DND-41 (cell line): ENCODE measurements at regions not wholly inside any gene's neighbourhood (a gene's known extent, or its start where the extent isn't known, plus 50 kb on each side); places are given as distances from the start of the nearest gene placed in this dataset.

ENCODE experiments used
- ATAC-seq: fragments of 200-7000 bp; cut with Tn5 transposase; 3 replicates; pipeline ENCODE4 v1.9.1; 2021; ENCODE audit warnings: low read depth; ENCODE audit not compliant: insufficient read depth
- DNase-seq: peaks from one replicate; pipeline ENCODE4 v3.0.0-alpha.2; 2020
- H2AFZ ChIP-seq: 2 replicates; pipeline ENCODE4 v1.6.0; 2012; ENCODE audit warnings: low read depth, low read length
- H3K27ac ChIP-seq: 2 replicates; pipeline ENCODE4 v1.5.1; 2012; ENCODE audit warnings: low read length, inconsistent platforms
- H3K27me3 ChIP-seq: fragments of 200-600 bp; sonication (generic); 2 replicates; pipeline ENCODE4 v1.6.0; 2012; ENCODE audit warnings: low read length, mild to moderate bottlenecking, inconsistent platforms; ENCODE audit not compliant: insufficient read depth, poor library complexity
- H3K36me3 ChIP-seq: 2 replicates; pipeline ENCODE4 v1.5.1; 2012; ENCODE audit warnings: low read length, inconsistent platforms; ENCODE audit not compliant: insufficient read depth
- H3K4me1 ChIP-seq: 2 replicates; pipeline ENCODE4 v1.5.1; 2012; ENCODE audit warnings: mild to moderate bottlenecking, low read length; ENCODE audit not compliant: insufficient read depth
- H3K4me2 ChIP-seq: 2 replicates; pipeline ENCODE4 v1.6.0; 2012; ENCODE audit warnings: mild to moderate bottlenecking, moderate library complexity, low read length, inconsistent platforms; ENCODE audit not compliant: insufficient read depth
- H3K4me3 ChIP-seq, 2 experiments: fragments of 200-600 bp in 1 of 2; shearing (Covaris generic) in 1 of 2; 2 replicates each; pipeline ENCODE4 v1.5.1; 2012 to 2016; ENCODE audit warnings: inconsistent platforms in 2 of 2, low read length in 2 of 2, mild to moderate bottlenecking in 2 of 2, low read depth in 1 of 2, moderate library complexity in 1 of 2
- H3K79me2 ChIP-seq: 2 replicates; pipeline ENCODE4 v1.6.0; 2012; ENCODE audit warnings: low read length, inconsistent platforms; ENCODE audit not compliant: insufficient read depth
- H3K9ac ChIP-seq: 2 replicates; pipeline ENCODE4 v1.6.0; 2012; ENCODE audit warnings: low read depth, mild to moderate bottlenecking, inconsistent platforms, low read length, moderate library complexity
- H3K9me3 ChIP-seq: 2 replicates; pipeline ENCODE4 v1.5.1; 2012; ENCODE audit warnings: low read length, moderate library complexity, mild to moderate bottlenecking, inconsistent platforms; ENCODE audit not compliant: insufficient read depth, severe bottlenecking
- H4K20me1 ChIP-seq: 2 replicates; pipeline ENCODE4 v1.6.0; 2012; ENCODE audit warnings: low read length; ENCODE audit not compliant: insufficient read depth
- CTCF ChIP-seq: IDR thresholded peaks from 2 replicates; pipeline ENCODE4 v1.5.1; 2012; ENCODE audit warnings: borderline replicate concordance, low read length, moderate library complexity, mild to moderate bottlenecking; ENCODE audit not compliant: poor library complexity, severe bottlenecking; ENCODE audit errors: extremely low read depth
- EZH2 ChIP-seq: IDR thresholded peaks from 3 replicates; pipeline ENCODE4 v1.6.1; 2012; ENCODE audit warnings: borderline replicate concordance, low read depth, mild to moderate bottlenecking, moderate library complexity, low read length, inconsistent platforms; ENCODE audit not compliant: severe bottlenecking

GRCh38 chr3:115553796-115554486 lies 69.4 kb upstream of the GAP43 start:
- no peaks in the 10 kb centered on the region for H3K4me1 ChIP-seq
- H3K79me2 ChIP-seq: no peaks in the 10 kb centered on the region
- H3K4me3 ChIP-seq: no peak overlapping the region
- H3K27ac ChIP-seq: no peak overlapping the region
- H2AFZ ChIP-seq: no peak overlapping the region
- no peak for DNase-seq
- H4K20me1 ChIP-seq: no peaks in the 10 kb centered on the region
- ATAC-seq: no peak
- H3K9ac ChIP-seq: no peak overlapping the region
- TF ChIP-seq CTCF: no peak
- no peak for TF ChIP-seq EZH2
- no peak overlapping the region for H3K4me2 ChIP-seq
- H3K27me3 ChIP-seq: no peaks in the 10 kb centered on the region
- H3K36me3 ChIP-seq: no peaks in the 10 kb centered on the region
- no peaks in the 10 kb centered on the region for H3K9me3 ChIP-seq

- H3K9ac ChIP-seq: no peak overlapping the region
- H4K20me1 ChIP-seq: no peaks in the 10 kb centered on the region
- no peak overlapping the region for H3K4me2 ChIP-seq
- H3K79me2 ChIP-seq: no peaks in the 10 kb centered on the region
- H3K36me3 ChIP-seq: no peaks in the 10 kb centered on the region
- no peak overlapping the region for H2AFZ ChIP-seq
- H3K4me3 ChIP-seq: no peak overlapping the region
- no peak for DNase-seq
- H3K4me1 ChIP-seq: no peaks in the 10 kb centered on the region
- ATAC-seq: no peak
- no peak for TF ChIP-seq EZH2
- no peak for TF ChIP-seq CTCF
- no peak overlapping the region for H3K27ac ChIP-seq
- H3K27me3 ChIP-seq: no peaks in the 10 kb centered on the region
- H3K9me3 ChIP-seq: no peaks in the 10 kb centered on the region
These were observed 68.9 kb upstream of the GAP43 start for GRCh38 chr3:115554487-115554807.

DNA sequence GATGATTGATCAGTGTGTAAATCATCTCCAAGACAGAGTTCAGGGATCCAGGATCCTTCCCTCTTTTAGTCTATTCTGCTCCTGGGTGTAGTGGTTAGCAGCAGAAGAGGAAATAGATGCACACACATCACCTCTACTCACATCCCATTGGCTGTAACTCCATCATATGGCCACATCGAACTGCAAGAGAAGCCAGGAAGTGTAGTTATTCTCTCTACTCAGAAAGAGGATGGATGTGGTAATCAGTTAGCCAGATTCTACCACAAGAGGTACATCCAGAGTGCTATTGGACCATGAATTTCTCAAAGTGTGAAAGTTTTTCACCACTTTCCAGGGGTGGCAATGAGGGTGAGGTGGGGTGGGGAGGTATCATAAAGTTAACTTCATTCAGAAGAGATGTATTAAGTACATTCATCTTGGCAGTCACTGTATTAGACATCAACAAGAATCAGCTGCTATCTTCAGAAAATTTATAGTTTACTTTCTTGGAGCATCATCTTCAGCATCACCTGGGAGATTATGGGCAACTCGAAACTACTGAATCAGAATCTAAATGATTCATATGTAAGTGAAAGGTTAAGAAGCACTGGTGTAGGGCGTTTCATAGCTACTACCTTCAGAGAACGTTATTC lies 60.6 kb upstream of the GAP43 start:
- DNase-seq (no peak), ATAC-seq (peak; percentile 53; the same call in 2 of the 3 replicates)
- TF ChIP-seq CTCF (no peak), EZH2 (no peak)
- Histone ChIP-seq H3K27ac (no peak overlapping the region), H2AFZ (no peak overlapping the region), H3K4me3 (no peak overlapping the region), H3K27me3 (no peaks in the 10 kb centered on the region), H3K4me1 (no peaks in the 10 kb centered on the region), H3K79me2 (no peaks in the 10 kb centered on the region), H3K9me3 (no peaks in the 10 kb centered on the region), H3K36me3 (no peaks in the 10 kb centered on the region), H3K4me2 (no peak overlapping the region), H3K9ac (no peak overlapping the region), H4K20me1 (no peaks in the 10 kb centered on the region)
